Lung (tissue), 11 donors: ENCODE measurements at regions not wholly inside any gene's neighbourhood (a gene's known extent, or its start where the extent isn't known, plus 50 kb on each side); places are given as distances from the start of the nearest gene placed in this dataset.
"Not testable (repeated sequence)": the region's sequence is repeated elsewhere in the genome, so short reads cannot be mapped to it uniquely, and the experiment has no call there.

Experiments used
- ATAC-seq: fragments of 200-7000 bp; cut with Tn5 transposase; one replicate; pipeline ENCODE4 v1.9.1; 2020; ENCODE audit warnings: moderate number of reproducible peaks; ENCODE audit not compliant: insufficient read depth, low FRiP score
- DNase-seq, 3 donors: peaks; one replicate each; pipeline ENCODE4 v3.0.0-alpha.2; 2013 to 2017
- H3K27ac ChIP-seq, 2 donors: one replicate each; pipeline ENCODE4 v1.5.1; 2013; ENCODE audit warnings: mild to moderate bottlenecking in 2 of 2, moderate library complexity in 2 of 2, control low read depth in 1 of 2, inconsistent platforms in 1 of 2, low read depth in 1 of 2, low read length in 1 of 2
- H3K27me3 ChIP-seq, 3 donors: one replicate each; pipeline ENCODE4 v1.5.1; 2013; ENCODE audit warnings: low read length in 2 of 3; ENCODE audit not compliant: control insufficient read depth in 3 of 3, insufficient read depth in 3 of 3
- H3K36me3 ChIP-seq, 4 donors: one replicate each; pipeline ENCODE4 v1.5.1; 2013; ENCODE audit warnings: low read length in 4 of 4, mild to moderate bottlenecking in 1 of 4, moderate library complexity in 1 of 4; ENCODE audit not compliant: control insufficient read depth in 4 of 4, insufficient read depth in 4 of 4
- H3K4me1 ChIP-seq, 5 donors: one replicate each; pipeline ENCODE4 v1.5.1; 2013; ENCODE audit warnings: low read length in 5 of 5, mild to moderate bottlenecking in 2 of 5, moderate library complexity in 1 of 5; ENCODE audit not compliant: control insufficient read depth in 5 of 5, insufficient read depth in 5 of 5
- H3K4me3 ChIP-seq: one replicate; pipeline ENCODE4 v1.5.1; 2013; ENCODE audit warnings: mild to moderate bottlenecking, control low read depth, moderate library complexity
- H3K9ac ChIP-seq, 2 donors: one replicate each; pipeline ENCODE4 v1.5.1; 2013; ENCODE audit warnings: low read length in 2 of 2, control low read depth in 1 of 2; ENCODE audit not compliant: insufficient read depth in 1 of 2
- H3K9me3 ChIP-seq, 4 donors: one replicate each; pipeline ENCODE4 v1.5.1; 2013; ENCODE audit warnings: low read length in 3 of 4, mild to moderate bottlenecking in 1 of 4, moderate library complexity in 1 of 4; ENCODE audit not compliant: control insufficient read depth in 4 of 4, insufficient read depth in 3 of 4
- WGBS, 2 donors: extraction: QIAGEN DNeasy Blood & Tissue Kit; methylation state at CpG; one replicate each; pipeline ENCODE4 v1.1.7; 2013; 5-methylcytosine and 5-hydroxymethylcytosine counted together
- TF ChIP-seq, protein P1 (sequence below): IDR thresholded peaks from 2 replicates; pipeline ENCODE4 v1.5.1; 2012; ENCODE audit warnings: mild to moderate bottlenecking; ENCODE audit errors: control extremely low read depth, extremely low read depth
- donor health status: control.
- donor health status: control.
- donor health status: Bipolar disorder and iron deficiency.
- donor health status: healthy.
- donor health status: DM: yes; HTN: yes; CAD: no.

DNA sequence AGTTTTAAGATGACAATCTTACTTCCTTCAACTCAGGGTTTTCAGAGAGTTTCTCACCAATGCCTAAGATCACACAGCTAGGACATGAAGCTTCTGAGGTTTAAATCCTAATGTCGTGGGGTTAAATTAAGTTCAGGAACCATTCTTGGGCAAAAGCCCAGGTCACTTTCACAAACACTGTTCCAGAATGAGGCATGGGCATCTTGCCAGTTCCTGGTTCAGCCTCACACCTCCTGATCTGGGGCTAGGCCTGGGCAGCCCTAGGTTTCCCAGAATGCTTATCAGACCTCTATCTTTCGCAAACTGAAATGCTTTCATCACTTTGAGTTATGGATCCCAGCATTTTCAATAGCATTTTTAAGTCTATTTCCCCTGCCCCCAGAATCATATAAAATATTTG, 224.8 kb upstream of the EDA2R start:
- Histone ChIP-seq H3K27me3 (no peaks in the 10 kb centered on the region), H3K4me3 (no peak overlapping the region), H3K9me3 (peaks cover 0 to 11% (median 3%) of the 10 kb centered on the region in 4 donors), H3K27ac (no peak overlapping the region), H3K9ac (no peak overlapping the region), H3K36me3 (no peaks in the 10 kb centered on the region), H3K4me1 (no peaks in the 10 kb centered on the region)
- DNase-seq (peak in 1 of 3 donors; percentile 1), ATAC-seq (no peak)
- TF ChIP-seq, protein P1, sequence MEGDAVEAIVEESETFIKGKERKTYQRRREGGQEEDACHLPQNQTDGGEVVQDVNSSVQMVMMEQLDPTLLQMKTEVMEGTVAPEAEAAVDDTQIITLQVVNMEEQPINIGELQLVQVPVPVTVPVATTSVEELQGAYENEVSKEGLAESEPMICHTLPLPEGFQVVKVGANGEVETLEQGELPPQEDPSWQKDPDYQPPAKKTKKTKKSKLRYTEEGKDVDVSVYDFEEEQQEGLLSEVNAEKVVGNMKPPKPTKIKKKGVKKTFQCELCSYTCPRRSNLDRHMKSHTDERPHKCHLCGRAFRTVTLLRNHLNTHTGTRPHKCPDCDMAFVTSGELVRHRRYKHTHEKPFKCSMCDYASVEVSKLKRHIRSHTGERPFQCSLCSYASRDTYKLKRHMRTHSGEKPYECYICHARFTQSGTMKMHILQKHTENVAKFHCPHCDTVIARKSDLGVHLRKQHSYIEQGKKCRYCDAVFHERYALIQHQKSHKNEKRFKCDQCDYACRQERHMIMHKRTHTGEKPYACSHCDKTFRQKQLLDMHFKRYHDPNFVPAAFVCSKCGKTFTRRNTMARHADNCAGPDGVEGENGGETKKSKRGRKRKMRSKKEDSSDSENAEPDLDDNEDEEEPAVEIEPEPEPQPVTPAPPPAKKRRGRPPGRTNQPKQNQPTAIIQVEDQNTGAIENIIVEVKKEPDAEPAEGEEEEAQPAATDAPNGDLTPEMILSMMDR = no peak
- 53 to 79% methylated on average over 2 of the region's 2 CpGs for WGBS, 2 donors

DNA sequence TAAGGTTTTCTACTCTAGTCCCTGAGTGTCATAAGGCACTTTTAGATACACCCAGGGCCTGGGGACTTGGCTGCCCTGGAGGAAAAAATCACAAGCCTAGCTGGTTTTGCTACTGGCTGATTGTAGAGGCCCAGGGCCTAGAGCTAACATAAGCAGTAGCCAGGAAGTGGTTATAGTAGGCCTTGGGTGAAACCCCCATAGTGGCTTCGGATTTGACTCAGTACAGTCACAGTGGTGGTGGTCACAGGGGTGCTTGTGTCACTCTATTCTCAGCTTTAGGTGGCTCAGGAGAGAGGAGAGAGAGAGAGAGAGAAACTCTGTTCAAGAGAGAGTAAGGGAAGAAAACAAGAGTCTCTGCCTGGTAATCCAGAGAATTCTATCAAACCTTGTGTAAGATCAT, 194.5 kb upstream of the EDA2R start:
- Histone ChIP-seq H3K9ac (no peak overlapping the region), H3K27me3 (no peaks in the 10 kb centered on the region), H3K4me1 (no peaks in the 10 kb centered on the region), H3K4me3 (no peak overlapping the region), H3K36me3 (no peaks in the 10 kb centered on the region), H3K27ac (no peak overlapping the region), H3K9me3 (peaks cover 0 to 14% (median 5%) of the 10 kb centered on the region in 4 donors)
- no peak for DNase-seq
- 51 to 75% methylated on average over 1 of the region's 1 CpG for WGBS, 2 donors
- TF ChIP-seq, protein P1 = no peak
- no peak for ATAC-seq

DNA sequence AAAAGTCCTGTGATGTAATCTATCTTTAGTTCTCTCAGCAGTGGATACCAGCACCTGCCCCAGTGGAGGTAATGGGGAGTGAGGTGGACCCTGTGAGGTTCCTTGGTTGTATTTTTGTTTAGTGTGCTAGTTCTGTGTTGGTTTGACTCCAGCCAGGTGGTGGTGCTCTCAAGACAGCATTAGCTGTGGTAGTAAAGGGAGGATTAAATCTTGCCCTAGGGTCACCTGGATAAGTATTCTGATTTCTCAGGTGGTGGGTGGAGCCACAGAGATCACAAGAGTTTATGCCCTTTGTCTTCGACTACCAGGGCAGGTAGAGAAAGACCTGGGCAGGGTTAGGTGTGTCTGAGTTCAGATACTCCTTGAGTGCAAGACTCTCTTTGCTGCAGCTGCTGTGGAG, 176.3 kb upstream of the EDA2R start:
- H3K4me1 ChIP-seq = no peaks in the 10 kb centered on the region
- DNase-seq (no peak), ATAC-seq (no peak)
- no peaks in the 10 kb centered on the region for H3K27me3 ChIP-seq
- H3K9ac ChIP-seq = no peak overlapping the region
- H3K27ac ChIP-seq = no peak overlapping the region
- TF ChIP-seq, protein P1 = no peak
- WGBS, 2 donors = 51 to 56% methylated on average over 1 of the region's 1 CpG
- H3K9me3 ChIP-seq = peaks cover 0 to 7% (median 3%) of the 10 kb centered on the region in 4 donors
- no peak overlapping the region for H3K4me3 ChIP-seq
- no peaks in the 10 kb centered on the region for H3K36me3 ChIP-seq

DNA sequence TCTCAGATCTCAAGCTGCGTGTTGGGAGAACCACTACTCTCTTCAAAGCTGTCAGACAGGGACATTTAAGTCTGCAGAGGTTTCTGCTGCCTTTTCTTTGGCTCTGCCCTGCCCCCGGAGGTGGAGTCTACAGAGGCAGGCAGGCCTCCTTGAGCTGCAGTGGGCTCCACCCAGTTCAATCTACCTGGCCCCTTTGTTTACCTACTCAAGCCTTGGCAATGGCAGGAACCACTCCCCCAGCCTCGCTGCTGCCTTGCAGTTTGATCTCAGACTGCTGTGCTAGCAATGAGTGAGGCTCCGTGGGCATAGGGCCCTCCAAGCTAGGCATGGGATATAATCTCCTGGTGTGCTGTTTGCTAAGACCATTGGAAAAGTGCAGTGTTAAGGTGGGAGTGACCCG, 155.6 kb upstream of the EDA2R start:
- 67 to 97% methylated on average over 5 of the region's 5 CpGs for WGBS, 2 donors
- not testable (repeated sequence) for H3K27ac ChIP-seq, H3K9ac ChIP-seq, H3K9me3 ChIP-seq, H3K27me3 ChIP-seq, ATAC-seq, DNase-seq, H3K36me3 ChIP-seq, H3K4me1 ChIP-seq, H3K4me3 ChIP-seq
